CD4-positive, alpha-beta T cell (primary cell): ENCODE measurements at regions not wholly inside any gene's neighbourhood (a gene's known extent, or its start where the extent isn't known, plus 50 kb on each side); places are given as distances from the start of the nearest gene placed in this dataset.
"Not testable (repeated sequence)": the region's sequence is repeated elsewhere in the genome, so short reads cannot be mapped to it uniquely, and the experiment has no call there.

ENCODE experiments used
- ATAC-seq: fragments of 200-7000 bp; cut with Tn5 transposase; one replicate; pipeline ENCODE4 v1.10.0; 2022; ENCODE audit warnings: mild to moderate bottlenecking; ENCODE audit not compliant: poor library complexity
- CTCF ChIA-PET: fragments of 350-600 bp; sonication (Branson Sonifier 250); formaldehyde crosslinking; loops from one replicate; lab custom pipeline; 2021; ENCODE audit warnings: antibody characterized with exemption, inconsistent platforms; lab: Charles Lee
- POLR2A ChIA-PET: fragments of 350-600 bp; sonication (Branson Sonifier 250); formaldehyde crosslinking; loops from one replicate; lab custom pipeline; 2021; ENCODE audit warnings: antibody characterized with exemption, inconsistent platforms; lab: Charles Lee
- DNase-seq, 14 experiments: peaks; one replicate each; pipeline ENCODE4 v3.0.0-alpha.2; 2013 to 2020; ENCODE audit warnings: mixed read lengths in 2 of 14
- H3K27ac ChIP-seq, 2 donors: one replicate each; pipeline versions ENCODE4 v1.5.1 to v1.7.0; 2013; ENCODE audit warnings: low read length in 2 of 2, low read depth in 1 of 2, mild to moderate bottlenecking in 1 of 2
- H3K27me3 ChIP-seq, 2 experiments: 1 replicate in 1 of 2; 2 replicates in 1 of 2; pipeline versions ENCODE4 v1.6.1 to v1.7.0; 2013; ENCODE audit warnings: low read length in 2 of 2, control low read depth in 1 of 2, mild to moderate bottlenecking in 1 of 2, moderate library complexity in 1 of 2; ENCODE audit not compliant: insufficient read depth in 2 of 2, control insufficient read depth in 1 of 2
- H3K36me3 ChIP-seq: one replicate; pipeline ENCODE4 v1.6.1; 2013; ENCODE audit warnings: low read length, control low read depth; ENCODE audit not compliant: insufficient read depth
- H3K4me1 ChIP-seq: one replicate; pipeline ENCODE4 v1.6.1; 2013; ENCODE audit warnings: low read length, control low read depth; ENCODE audit not compliant: insufficient read depth
- H3K4me3 ChIP-seq: one replicate; pipeline ENCODE4 v1.5.1; 2013; ENCODE audit warnings: mild to moderate bottlenecking, low read length, moderate library complexity
- H3K9me3 ChIP-seq, 2 experiments: 1 replicate in 1 of 2; 2 replicates in 1 of 2; pipeline versions ENCODE4 v1.6.1 to v1.7.0; 2013; ENCODE audit warnings: low read length in 2 of 2, mild to moderate bottlenecking in 2 of 2, control low read depth in 1 of 2, moderate library complexity in 1 of 2; ENCODE audit not compliant: control insufficient read depth in 1 of 2, insufficient read depth in 1 of 2
- H3K27ac Mint-ChIP-seq: one replicate; pipeline ENCODE4 v1.8.0; 2020; ENCODE audit warnings: mixed read lengths
- H3K27me3 Mint-ChIP-seq: one replicate; pipeline ENCODE4 v1.8.0; 2021; ENCODE audit warnings: mixed read lengths
- H3K36me3 Mint-ChIP-seq: one replicate; pipeline ENCODE4 v1.8.0; 2021; ENCODE audit warnings: low read depth, mixed read lengths
- H3K4me1 Mint-ChIP-seq: one replicate; pipeline ENCODE4 v1.8.0; 2021; ENCODE audit warnings: low read depth, mixed read lengths
- H3K4me3 Mint-ChIP-seq: one replicate; pipeline ENCODE4 v1.8.0; 2020; ENCODE audit warnings: mild to moderate bottlenecking, mixed read lengths
- H3K9me3 Mint-ChIP-seq: one replicate; pipeline ENCODE4 v1.8.0; 2020; ENCODE audit warnings: mixed read lengths
- intact Hi-C, 2 experiments: fragments of 100-400 bp; cut with DNase I in 1 of 2; cut with micrococcal nuclease in 1 of 2; formaldehyde crosslinking; loops; one replicate each; pipeline versions ENCODE4 v1.15.1 to v1.9.0; 2023 to 2025; cut with DNase I, micrococcal nuclease
- TF ChIP-seq, protein P1 (sequence below): fragments of 200-600 bp; IDR thresholded peaks from one replicate; pipeline ENCODE4 v1.8.0; 2022; ENCODE audit warnings: antibody characterized with exemption, mild to moderate bottlenecking

DNA sequence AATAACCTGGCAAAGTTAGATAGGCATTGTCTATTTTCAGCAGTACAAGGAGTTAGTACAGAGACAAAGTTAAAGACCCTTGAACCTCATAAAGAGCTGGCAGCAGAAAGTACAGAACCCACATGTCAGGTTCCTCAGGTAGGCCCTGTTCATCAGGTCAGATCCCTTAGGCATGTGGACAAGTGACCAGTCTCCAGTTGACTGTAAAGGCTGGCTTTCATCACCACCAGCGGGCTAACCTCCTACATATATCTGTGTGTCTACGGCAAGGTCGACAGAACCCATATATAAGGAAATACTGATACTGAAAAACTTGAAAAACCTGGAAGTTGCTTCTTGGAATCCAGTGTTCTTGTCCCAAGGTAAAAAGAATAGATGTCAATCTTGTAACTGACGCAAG, 223.1 kb upstream of the SGK1 start:
- H3K4me3 ChIP-seq, result no peak overlapping the region
- H3K27ac Mint-ChIP-seq, result no peak overlapping the region
- ChIA-PET POLR2A (no interaction called here), CTCF (interaction anchor here (0.6 kb wide), 1 partner anchor 109 kb away, joined by 4 read pairs; no protein-coding TSS in a partner anchor)
- H3K4me1 Mint-ChIP-seq, result peaks cover 35% of the 10 kb centered on the region
- H3K4me3 Mint-ChIP-seq, result no peak overlapping the region
- no peaks in the 10 kb centered on the region for H3K9me3 ChIP-seq
- intact Hi-C loops, result no loop called here
- H3K36me3 ChIP-seq, result no peaks in the 10 kb centered on the region
- H3K27ac ChIP-seq, result no peak overlapping the region
- H3K27me3 ChIP-seq, result no peaks in the 10 kb centered on the region
- H3K4me1 ChIP-seq, result peaks cover 6% of the 10 kb centered on the region
- TF ChIP-seq, protein P1, sequence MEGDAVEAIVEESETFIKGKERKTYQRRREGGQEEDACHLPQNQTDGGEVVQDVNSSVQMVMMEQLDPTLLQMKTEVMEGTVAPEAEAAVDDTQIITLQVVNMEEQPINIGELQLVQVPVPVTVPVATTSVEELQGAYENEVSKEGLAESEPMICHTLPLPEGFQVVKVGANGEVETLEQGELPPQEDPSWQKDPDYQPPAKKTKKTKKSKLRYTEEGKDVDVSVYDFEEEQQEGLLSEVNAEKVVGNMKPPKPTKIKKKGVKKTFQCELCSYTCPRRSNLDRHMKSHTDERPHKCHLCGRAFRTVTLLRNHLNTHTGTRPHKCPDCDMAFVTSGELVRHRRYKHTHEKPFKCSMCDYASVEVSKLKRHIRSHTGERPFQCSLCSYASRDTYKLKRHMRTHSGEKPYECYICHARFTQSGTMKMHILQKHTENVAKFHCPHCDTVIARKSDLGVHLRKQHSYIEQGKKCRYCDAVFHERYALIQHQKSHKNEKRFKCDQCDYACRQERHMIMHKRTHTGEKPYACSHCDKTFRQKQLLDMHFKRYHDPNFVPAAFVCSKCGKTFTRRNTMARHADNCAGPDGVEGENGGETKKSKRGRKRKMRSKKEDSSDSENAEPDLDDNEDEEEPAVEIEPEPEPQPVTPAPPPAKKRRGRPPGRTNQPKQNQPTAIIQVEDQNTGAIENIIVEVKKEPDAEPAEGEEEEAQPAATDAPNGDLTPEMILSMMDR, result no peak
- H3K27me3 Mint-ChIP-seq, result no peaks in the 10 kb centered on the region
- ATAC-seq (no peak), DNase-seq (no peak)
- H3K9me3 Mint-ChIP-seq, result no peaks in the 10 kb centered on the region
- no peaks in the 10 kb centered on the region for H3K36me3 Mint-ChIP-seq

DNA sequence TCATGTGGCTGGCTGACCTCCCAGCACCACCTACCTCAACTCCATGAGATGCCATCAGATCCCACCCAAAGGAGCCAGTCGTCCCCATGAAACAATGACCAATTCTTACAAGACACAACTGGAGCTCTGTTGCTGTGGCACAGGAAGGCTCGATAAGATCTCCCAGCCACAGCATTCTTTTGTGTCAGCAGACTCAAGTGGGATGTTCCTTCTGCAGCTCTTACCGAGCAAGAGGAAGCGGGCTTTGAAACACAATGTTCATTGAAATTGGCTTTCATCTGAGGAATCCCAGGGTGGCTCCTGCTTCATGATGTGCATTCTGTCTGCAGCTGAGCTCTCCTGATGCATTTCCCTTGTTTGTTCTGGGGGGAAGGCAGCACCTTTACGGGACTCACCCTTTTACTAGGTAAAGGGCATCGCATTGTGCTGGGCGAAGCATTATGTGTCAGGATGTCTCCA, 222.0 kb upstream of the SGK1 start:
- DNase-seq (peak in 5 of 14 experiments; percentile 10 to 44 (median 24)), ATAC-seq (peak; percentile 77)
- peak overlapping the region; percentile 4 for H3K27ac Mint-ChIP-seq
- H3K4me1 Mint-ChIP-seq, result peaks cover 44% of the 10 kb centered on the region
- H3K36me3 Mint-ChIP-seq, result no peaks in the 10 kb centered on the region
- TF ChIP-seq, protein P1, result no peak
- H3K27me3 Mint-ChIP-seq, result no peaks in the 10 kb centered on the region
- H3K4me3 Mint-ChIP-seq, result no peak overlapping the region
- peaks cover 6% of the 10 kb centered on the region for H3K4me1 ChIP-seq
- ChIA-PET POLR2A (no interaction called here), CTCF (interaction anchor here (0.6 kb wide), 1 partner anchor 17 kb away, joined by 3 read pairs; no protein-coding TSS in a partner anchor)
- no peaks in the 10 kb centered on the region for H3K36me3 ChIP-seq
- no peaks in the 10 kb centered on the region for H3K9me3 Mint-ChIP-seq
- no peaks in the 10 kb centered on the region for H3K27me3 ChIP-seq
- H3K4me3 ChIP-seq, result no peak overlapping the region
- H3K9me3 ChIP-seq, result no peaks in the 10 kb centered on the region
- intact Hi-C loops, result no loop called here
- H3K27ac ChIP-seq, result no peak overlapping the region

DNA sequence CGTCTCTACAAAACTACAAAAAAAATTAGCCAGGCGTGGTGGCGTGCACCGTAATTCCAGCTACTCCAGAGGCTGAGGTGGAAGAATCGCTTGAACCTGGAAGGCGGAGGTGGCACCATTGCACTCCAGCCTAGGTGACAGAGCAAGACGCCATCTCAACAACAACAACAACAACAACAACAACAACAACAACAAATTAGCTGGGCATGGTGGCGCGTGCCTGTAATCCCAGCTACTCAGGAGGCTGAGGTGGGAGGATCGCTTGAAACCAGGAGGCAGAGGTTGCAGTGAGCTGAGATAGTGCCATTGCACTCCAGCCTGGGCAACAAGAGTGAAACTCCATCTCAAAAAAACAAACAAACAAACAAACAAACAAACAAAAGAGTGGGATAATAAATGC, 219.9 kb upstream of the SGK1 start:
- H3K27me3 ChIP-seq, H3K27ac Mint-ChIP-seq, H3K9me3 Mint-ChIP-seq, H3K36me3 Mint-ChIP-seq, H3K9me3 ChIP-seq, H3K4me3 ChIP-seq, H3K4me3 Mint-ChIP-seq, H3K27ac ChIP-seq, H3K36me3 ChIP-seq, CTCF ChIA-PET, intact Hi-C loops, DNase-seq, ATAC-seq, POLR2A ChIA-PET, H3K27me3 Mint-ChIP-seq: not testable (repeated sequence)
- H3K4me1 Mint-ChIP-seq, result peaks cover 51% of the 10 kb centered on the region
- H3K4me1 ChIP-seq, result peaks cover 11% of the 10 kb centered on the region

DNA sequence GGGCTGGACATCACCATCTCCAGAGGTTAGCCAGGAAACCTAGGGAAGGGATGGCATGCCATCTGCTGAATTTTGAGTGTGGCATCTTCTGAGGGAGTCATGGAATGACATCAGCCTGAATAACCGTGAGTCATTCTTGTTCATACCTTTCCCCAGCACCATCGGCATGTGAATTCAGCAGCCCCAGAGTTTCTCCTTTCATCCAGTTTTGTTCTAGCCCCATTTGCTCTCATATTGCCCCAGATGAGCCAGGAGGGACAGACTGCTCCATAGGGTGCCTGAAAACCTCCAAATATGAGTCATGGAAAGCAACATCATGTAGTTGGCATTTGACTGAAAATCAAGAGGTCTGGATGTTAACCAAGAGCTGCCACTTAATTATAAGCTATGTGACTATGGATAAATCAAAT, 219.2 kb upstream of the SGK1 start:
- H3K36me3 Mint-ChIP-seq, result no peaks in the 10 kb centered on the region
- TF ChIP-seq, protein P1, result no peak
- Histone ChIP-seq H3K27me3 (no peaks in the 10 kb centered on the region), H3K36me3 (no peaks in the 10 kb centered on the region), H3K4me1 (peaks cover 11% of the 10 kb centered on the region), H3K4me3 (no peak overlapping the region), H3K27ac (no peak overlapping the region), H3K9me3 (no peaks in the 10 kb centered on the region)
- H3K9me3 Mint-ChIP-seq, result no peaks in the 10 kb centered on the region
- no peak overlapping the region for H3K27ac Mint-ChIP-seq
- no peak for ATAC-seq
- intact Hi-C loops, result no loop called here
- no peaks in the 10 kb centered on the region for H3K27me3 Mint-ChIP-seq
- peaks cover 45% of the 10 kb centered on the region for H3K4me1 Mint-ChIP-seq
- POLR2A ChIA-PET, result no interaction called here
- DNase-seq, result no peak
- no peak overlapping the region for H3K4me3 Mint-ChIP-seq
- CTCF ChIA-PET, result no interaction called here
